ENCODE measurements at regions not wholly inside any gene's neighbourhood (a gene's known extent, or its start where the extent isn't known, plus 50 kb on each side); places are given as distances from the start of the nearest gene placed in this dataset.

GRCh38 chrX:9318213-9318612 is 146.6 kb upstream of the TBL1X start:
- no peak for DNase-seq

- no peak for DNase-seq
Measured at GRCh38 chrX:9318766-9319165, 146.1 kb upstream of the TBL1X start.

GRCh38 chrX:9320940-9321339 is 143.9 kb upstream of the TBL1X start:
- DNase-seq, result no peak

GRCh38 chrX:9324676-9325075 is 140.2 kb upstream of the TBL1X start:
- DNase-seq, result no peak

- no peak for DNase-seq
Measured at GRCh38 chrX:9326369-9326768, 138.5 kb upstream of the TBL1X start.

- DNase-seq, result no peak
Measured at GRCh38 chrX:9327086-9327746, 137.6 kb upstream of the TBL1X start.

GRCh38 chrX:9327747-9328145 is 137.1 kb upstream of the TBL1X start:
- DNase-seq, result no peak

GRCh38 chrX:9329056-9329455 is 135.8 kb upstream of the TBL1X start:
- DNase-seq, result no peak

- DNase-seq, result no peak
Measured at GRCh38 chrX:9330249-9330982, 134.4 kb upstream of the TBL1X start.

GRCh38 chrX:9333873-9334560 is 130.8 kb upstream of the TBL1X start:
- DNase-seq, result no peak

GRCh38 chrX:9335251-9335650 is 129.6 kb upstream of the TBL1X start:
- no peak for DNase-seq

GRCh38 chrX:9336456-9336855 is 128.4 kb upstream of the TBL1X start:
- DNase-seq, result no peak

- no peak for DNase-seq
Measured at GRCh38 chrX:9337046-9337445, 127.8 kb upstream of the TBL1X start.

GRCh38 chrX:9338986-9339385 is 125.9 kb upstream of the TBL1X start:
- no peak for DNase-seq

GRCh38 chrX:9339603-9340491 is 125.0 kb upstream of the TBL1X start:
- DNase-seq, result no peak

- no peak for DNase-seq
Measured at GRCh38 chrX:9340598-9341290, 124.1 kb upstream of the TBL1X start.

GRCh38 chrX:9341291-9342201 is 123.3 kb upstream of the TBL1X start:
- peak; percentile 16 for DNase-seq

GRCh38 chrX:9342561-9343051 is 122.3 kb upstream of the TBL1X start:
- peak; percentile 77 for DNase-seq

- DNase-seq, result no peak
Measured at GRCh38 chrX:9343971-9344370, 120.9 kb upstream of the TBL1X start.

- no peak for DNase-seq
Measured at GRCh38 chrX:9345957-9346356, 118.9 kb upstream of the TBL1X start.

Data from NCI-H2029 (cell line).